AG08396 (cell line): ENCODE measurements at regions not wholly inside any gene's neighbourhood (a gene's known extent, or its start where the extent isn't known, plus 50 kb on each side); places are given as distances from the start of the nearest gene placed in this dataset.

Source experiments
- DNase-seq: peaks from one replicate; pipeline ENCODE4 v3.0.0; 2012; ENCODE audit warnings: low spot score, mixed read lengths

- no peak for DNase-seq
Measured at GRCh38 chr15:92565351-92566125, 90.0 kb downstream of the FAM174B start.

GRCh38 chr15:92561754-92562153 lies 93.8 kb downstream of the FAM174B start:
- no peak for DNase-seq

- no peak for DNase-seq
Measured at GRCh38 chr15:92553317-92553716, 102.3 kb downstream of the FAM174B start.

- DNase-seq = no peak
Measured at GRCh38 chr15:92545996-92546395, 109.6 kb downstream of the FAM174B start.

GRCh38 chr15:92541291-92542200 lies 114.0 kb downstream of the FAM174B start:
- no peak for DNase-seq

GRCh38 chr15:92538115-92538514 lies 117.5 kb downstream of the FAM174B start:
- no peak for DNase-seq

GRCh38 chr15:92533298-92533697 lies 122.3 kb downstream of the FAM174B start:
- no peak for DNase-seq

- DNase-seq = no peak
Measured at GRCh38 chr15:92531406-92531805, 124.2 kb downstream of the FAM174B start.

GRCh38 chr15:92528736-92529135 lies 126.8 kb downstream of the FAM174B start:
- DNase-seq = no peak

- no peak for DNase-seq
Measured at GRCh38 chr15:92527197-92527596, 128.4 kb downstream of the FAM174B start.

GRCh38 chr15:92525758-92526245 lies 129.8 kb downstream of the FAM174B start:
- DNase-seq = no peak

GRCh38 chr15:92524874-92525565 lies 130.6 kb downstream of the FAM174B start:
- no peak for DNase-seq

- no peak for DNase-seq
Measured at GRCh38 chr15:92524161-92524560, 130.5 kb downstream of the ST8SIA2 start.

GRCh38 chr15:92523176-92523575 lies 129.5 kb downstream of the ST8SIA2 start:
- DNase-seq = no peak

GRCh38 chr15:92521624-92522008 lies 127.9 kb downstream of the ST8SIA2 start:
- DNase-seq = peak; percentile 39

GRCh38 chr15:92520914-92521623 lies 127.4 kb downstream of the ST8SIA2 start:
- no peak for DNase-seq

- DNase-seq = no peak
Measured at GRCh38 chr15:92519709-92520108, 126.0 kb downstream of the ST8SIA2 start.
